ENCODE measurements at regions not wholly inside any gene's neighbourhood (a gene's known extent, or its start where the extent isn't known, plus 50 kb on each side); places are given as distances from the start of the nearest gene placed in this dataset.

GRCh38 chr10:28427376-28427775 is 105.5 kb upstream of the WAC start:
- H3K27me3 ChIP-seq = no peaks in the 10 kb centered on the region
- no peaks in the 10 kb centered on the region for H3K4me1 ChIP-seq
- DNase-seq (ENCODE audit: extremely low spot score in 2 of 2) = no peak
- TF ChIP-seq, protein P1, sequence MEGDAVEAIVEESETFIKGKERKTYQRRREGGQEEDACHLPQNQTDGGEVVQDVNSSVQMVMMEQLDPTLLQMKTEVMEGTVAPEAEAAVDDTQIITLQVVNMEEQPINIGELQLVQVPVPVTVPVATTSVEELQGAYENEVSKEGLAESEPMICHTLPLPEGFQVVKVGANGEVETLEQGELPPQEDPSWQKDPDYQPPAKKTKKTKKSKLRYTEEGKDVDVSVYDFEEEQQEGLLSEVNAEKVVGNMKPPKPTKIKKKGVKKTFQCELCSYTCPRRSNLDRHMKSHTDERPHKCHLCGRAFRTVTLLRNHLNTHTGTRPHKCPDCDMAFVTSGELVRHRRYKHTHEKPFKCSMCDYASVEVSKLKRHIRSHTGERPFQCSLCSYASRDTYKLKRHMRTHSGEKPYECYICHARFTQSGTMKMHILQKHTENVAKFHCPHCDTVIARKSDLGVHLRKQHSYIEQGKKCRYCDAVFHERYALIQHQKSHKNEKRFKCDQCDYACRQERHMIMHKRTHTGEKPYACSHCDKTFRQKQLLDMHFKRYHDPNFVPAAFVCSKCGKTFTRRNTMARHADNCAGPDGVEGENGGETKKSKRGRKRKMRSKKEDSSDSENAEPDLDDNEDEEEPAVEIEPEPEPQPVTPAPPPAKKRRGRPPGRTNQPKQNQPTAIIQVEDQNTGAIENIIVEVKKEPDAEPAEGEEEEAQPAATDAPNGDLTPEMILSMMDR (IDR thresholded peaks at IDR 0.05) = no peak
- TF ChIP-seq POLR2AphosphoS5 (IDR thresholded peaks at IDR 0.05; ENCODE audit: insufficient read depth in 1 of 2, low read depth in 1 of 2) (no peak), POLR2A (IDR thresholded peaks at IDR 0.05) (no peak)
- no peaks in the 10 kb centered on the region for H3K9me3 ChIP-seq
- no peak overlapping the region for H3K27ac ChIP-seq
- no peak overlapping the region for H3K4me3 ChIP-seq
- intact Hi-C loops (cut with DNase I) = no loop called here
- no peaks in the 10 kb centered on the region for H3K36me3 ChIP-seq

- no peaks in the 10 kb centered on the region for H3K9me3 ChIP-seq
- H3K4me1 ChIP-seq = no peaks in the 10 kb centered on the region
- no peaks in the 10 kb centered on the region for H3K27me3 ChIP-seq
- H3K36me3 ChIP-seq = no peaks in the 10 kb centered on the region
- intact Hi-C loops (cut with DNase I) = no loop called here
- TF ChIP-seq POLR2AphosphoS5 (IDR thresholded peaks at IDR 0.05; ENCODE audit: insufficient read depth in 1 of 2, low read depth in 1 of 2) (no peak), POLR2A (IDR thresholded peaks at IDR 0.05) (no peak)
- TF ChIP-seq, protein P1 (IDR thresholded peaks at IDR 0.05) = no peak
- no peak overlapping the region for H3K4me3 ChIP-seq
- no peak for DNase-seq (ENCODE audit: extremely low spot score in 2 of 2)
- H3K27ac ChIP-seq = no peak overlapping the region
Measured at GRCh38 chr10:28429045-28429444, 103.9 kb upstream of the WAC start.

- Histone ChIP-seq H3K36me3 (no peaks in the 10 kb centered on the region), H3K9me3 (no peaks in the 10 kb centered on the region), H3K4me1 (no peaks in the 10 kb centered on the region), H3K27me3 (no peaks in the 10 kb centered on the region), H3K27ac (no peak overlapping the region), H3K4me3 (no peak overlapping the region)
- DNase-seq (ENCODE audit: extremely low spot score in 2 of 2) = no peak
- TF ChIP-seq POLR2A (IDR thresholded peaks at IDR 0.05) (no peak), POLR2AphosphoS5 (IDR thresholded peaks at IDR 0.05; ENCODE audit: insufficient read depth in 1 of 2, low read depth in 1 of 2) (no peak)
- TF ChIP-seq, protein P1 (IDR thresholded peaks at IDR 0.05) = no peak
- intact Hi-C loops (cut with DNase I) = no loop called here
Measured at GRCh38 chr10:28429573-28430216, 103.2 kb upstream of the WAC start.

DNA sequence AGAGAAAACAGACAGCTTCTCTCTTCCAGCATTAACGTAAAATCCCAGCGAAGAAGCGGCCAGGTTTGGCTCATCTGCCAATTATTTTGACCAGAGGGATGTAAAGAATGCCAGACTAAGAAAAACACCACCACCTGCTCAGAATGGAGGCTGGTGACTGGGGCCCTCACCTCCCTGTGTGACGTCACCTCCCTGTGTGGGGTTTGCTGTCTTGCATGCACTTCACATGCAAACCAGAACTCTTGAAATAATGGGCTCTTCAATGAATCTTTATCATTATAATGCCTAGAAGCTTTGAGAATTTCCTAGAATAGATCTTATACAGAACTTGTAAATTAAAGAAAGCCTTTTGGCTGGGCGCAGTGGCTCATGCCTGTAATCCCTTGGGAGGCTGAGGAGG is 101.8 kb upstream of the WAC start:
- TF ChIP-seq POLR2A (IDR thresholded peaks at IDR 0.05) (no peak), POLR2AphosphoS5 (IDR thresholded peaks at IDR 0.05; ENCODE audit: insufficient read depth in 1 of 2, low read depth in 1 of 2) (no peak)
- TF ChIP-seq, protein P1 (IDR thresholded peaks at IDR 0.05) = no peak
- H3K4me1 ChIP-seq = no peaks in the 10 kb centered on the region
- no peak overlapping the region for H3K4me3 ChIP-seq
- DNase-seq (ENCODE audit: extremely low spot score in 2 of 2) = no peak
- no peaks in the 10 kb centered on the region for H3K27me3 ChIP-seq
- H3K27ac ChIP-seq = no peak overlapping the region
- H3K9me3 ChIP-seq = no peaks in the 10 kb centered on the region
- no peaks in the 10 kb centered on the region for H3K36me3 ChIP-seq
- intact Hi-C loops (cut with DNase I) = no loop called here

- no peaks in the 10 kb centered on the region for H3K4me1 ChIP-seq
- H3K27me3 ChIP-seq = no peaks in the 10 kb centered on the region
- intact Hi-C loops (cut with DNase I) = no loop called here
- TF ChIP-seq, protein P1 (IDR thresholded peaks at IDR 0.05) = peak; percentile 7 to 63 (median 45)
- no peak for TF ChIP-seq POLR2AphosphoS5 (IDR thresholded peaks at IDR 0.05; ENCODE audit: insufficient read depth in 1 of 2, low read depth in 1 of 2)
- DNase-seq (ENCODE audit: extremely low spot score in 2 of 2) = no peak
- no peak overlapping the region for H3K4me3 ChIP-seq
- no peaks in the 10 kb centered on the region for H3K9me3 ChIP-seq
- H3K36me3 ChIP-seq = no peaks in the 10 kb centered on the region
- no peak overlapping the region for H3K27ac ChIP-seq
Measured at GRCh38 chr10:28432210-28432676, 100.7 kb upstream of the WAC start.

Data from vagina (tissue), 2 donors.